NB4 (cell line): ENCODE measurements at regions not wholly inside any gene's neighbourhood (a gene's known extent, or its start where the extent isn't known, plus 50 kb on each side); places are given as distances from the start of the nearest gene placed in this dataset.
"Not testable (repeated sequence)": the region's sequence is repeated elsewhere in the genome, so short reads cannot be mapped to it uniquely, and the experiment has no call there.

ENCODE experiments used
- DNase-seq: peaks from one replicate; pipeline ENCODE4 v3.0.0; 2010; ENCODE audit warnings: low read depth
- H3K4me3 ChIP-seq: one replicate; pipeline ENCODE4 v1.5.1; 2011; ENCODE audit warnings: mild to moderate bottlenecking, low read depth, low read length, moderate library complexity
- MYC ChIP-seq: IDR thresholded peaks from 2 replicates; pipeline ENCODE4 v1.6.1; 2011; ENCODE audit warnings: low read depth, low read length
- POLR2A ChIP-seq: IDR thresholded peaks from 2 replicates; pipeline ENCODE4 v1.6.1; 2011; ENCODE audit warnings: mild to moderate bottlenecking; ENCODE audit not compliant: insufficient read length; ENCODE audit errors: extremely low read depth
- TF ChIP-seq, protein P1 (sequence below): IDR thresholded peaks from 2 replicates; pipeline ENCODE4 v1.6.1; 2011; ENCODE audit warnings: low read depth, low read length
- TF ChIP-seq, protein P2 (sequence below): IDR thresholded peaks from one replicate; pipeline ENCODE4 v1.5.1; 2012; ENCODE audit warnings: low read depth, low read length

DNA sequence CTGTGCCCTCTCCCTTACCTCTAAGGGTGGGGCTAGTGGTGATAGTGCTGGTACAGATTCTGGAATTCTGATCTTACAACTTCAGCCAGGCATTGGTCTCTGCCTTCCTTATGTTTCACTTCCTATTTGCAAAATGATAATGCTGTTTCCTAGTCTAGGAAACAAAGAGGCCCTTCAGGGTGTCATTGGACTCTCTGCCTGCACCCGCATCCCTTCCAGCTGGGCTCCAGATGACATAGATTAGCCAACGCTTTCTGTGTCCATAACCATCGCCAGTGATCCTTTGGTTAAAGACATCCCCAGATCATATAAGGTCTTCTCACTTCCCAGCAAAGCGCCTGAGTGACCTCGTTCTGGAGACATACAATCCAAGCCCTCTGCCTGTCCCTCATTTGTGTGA is 180.7 kb downstream of the ERCC6L2 start:
- TF ChIP-seq, protein P1, sequence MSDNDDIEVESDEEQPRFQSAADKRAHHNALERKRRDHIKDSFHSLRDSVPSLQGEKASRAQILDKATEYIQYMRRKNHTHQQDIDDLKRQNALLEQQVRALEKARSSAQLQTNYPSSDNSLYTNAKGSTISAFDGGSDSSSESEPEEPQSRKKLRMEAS: no peak
- TF ChIP-seq MYC (no peak), POLR2A (no peak)
- TF ChIP-seq, protein P2, sequence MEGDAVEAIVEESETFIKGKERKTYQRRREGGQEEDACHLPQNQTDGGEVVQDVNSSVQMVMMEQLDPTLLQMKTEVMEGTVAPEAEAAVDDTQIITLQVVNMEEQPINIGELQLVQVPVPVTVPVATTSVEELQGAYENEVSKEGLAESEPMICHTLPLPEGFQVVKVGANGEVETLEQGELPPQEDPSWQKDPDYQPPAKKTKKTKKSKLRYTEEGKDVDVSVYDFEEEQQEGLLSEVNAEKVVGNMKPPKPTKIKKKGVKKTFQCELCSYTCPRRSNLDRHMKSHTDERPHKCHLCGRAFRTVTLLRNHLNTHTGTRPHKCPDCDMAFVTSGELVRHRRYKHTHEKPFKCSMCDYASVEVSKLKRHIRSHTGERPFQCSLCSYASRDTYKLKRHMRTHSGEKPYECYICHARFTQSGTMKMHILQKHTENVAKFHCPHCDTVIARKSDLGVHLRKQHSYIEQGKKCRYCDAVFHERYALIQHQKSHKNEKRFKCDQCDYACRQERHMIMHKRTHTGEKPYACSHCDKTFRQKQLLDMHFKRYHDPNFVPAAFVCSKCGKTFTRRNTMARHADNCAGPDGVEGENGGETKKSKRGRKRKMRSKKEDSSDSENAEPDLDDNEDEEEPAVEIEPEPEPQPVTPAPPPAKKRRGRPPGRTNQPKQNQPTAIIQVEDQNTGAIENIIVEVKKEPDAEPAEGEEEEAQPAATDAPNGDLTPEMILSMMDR: no peak
- DNase-seq: no peak
- no peak overlapping the region for H3K4me3 ChIP-seq

DNA sequence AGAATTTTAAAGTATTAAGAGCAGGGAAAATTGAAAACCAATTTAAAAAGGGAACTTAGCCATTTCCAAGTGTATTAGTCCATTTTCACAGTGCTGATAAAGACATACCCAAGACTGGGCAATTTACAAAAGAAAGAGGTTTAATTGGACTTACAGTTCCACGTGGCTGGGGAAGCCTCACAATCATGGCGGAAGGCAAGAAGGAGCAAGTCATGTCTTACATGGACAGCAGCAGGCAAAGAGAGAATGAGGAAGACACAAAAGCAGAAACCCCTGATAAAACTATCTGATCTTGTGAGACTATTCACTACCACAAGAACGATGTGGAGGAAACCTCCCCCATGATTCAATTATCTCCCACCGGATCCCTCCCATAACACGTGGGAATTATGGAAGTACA is 178.8 kb downstream of the ERCC6L2 start:
- H3K4me3 ChIP-seq, DNase-seq: not testable (repeated sequence)

DNA sequence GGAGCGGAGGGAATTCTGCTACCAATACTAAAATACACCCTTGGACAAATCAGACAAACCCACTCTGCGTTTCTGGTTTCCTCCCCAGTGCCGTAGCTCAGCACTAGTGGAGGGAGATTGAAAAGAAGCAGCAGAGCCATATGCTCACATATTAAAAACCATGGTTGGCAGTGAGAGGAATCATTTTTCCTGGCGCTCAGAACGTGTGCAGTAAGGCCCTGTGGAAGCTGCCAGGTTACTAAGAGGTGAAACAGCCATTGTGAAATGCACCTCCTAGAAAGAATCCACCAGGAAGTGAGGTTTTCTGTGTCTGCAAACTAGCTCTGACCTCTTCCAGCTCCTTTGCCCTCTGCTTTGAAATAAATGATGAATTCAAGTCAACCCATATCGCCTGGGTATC is 177.2 kb downstream of the ERCC6L2 start:
- H3K4me3 ChIP-seq: no peak overlapping the region
- no peak for DNase-seq
- TF ChIP-seq, protein P2: no peak
- TF ChIP-seq MYC (no peak), POLR2A (no peak)
- TF ChIP-seq, protein P1: no peak

DNA sequence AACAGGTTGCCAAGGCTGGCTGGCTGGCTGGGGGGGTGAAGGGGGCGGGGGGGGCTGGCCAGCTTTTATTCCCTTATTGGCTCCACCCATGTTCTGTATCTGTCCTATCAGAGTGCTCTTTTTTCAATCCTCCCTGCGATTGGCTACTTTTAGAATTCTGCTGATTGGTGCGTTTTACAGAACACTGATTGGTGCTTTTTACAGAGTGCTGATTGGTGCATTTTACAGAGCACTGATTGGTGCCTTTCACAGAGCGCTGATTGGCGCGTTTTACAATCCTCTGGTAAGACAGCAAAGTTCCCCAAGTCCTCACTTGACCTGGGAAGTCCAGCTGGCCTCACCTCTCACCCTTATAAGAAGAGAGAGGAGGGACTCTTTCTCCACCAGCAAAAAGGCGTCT is 175.9 kb downstream of the ERCC6L2 start:
- TF ChIP-seq, protein P1: no peak
- TF ChIP-seq, protein P2: no peak
- TF ChIP-seq POLR2A (no peak), MYC (no peak)
- no peak for DNase-seq
- H3K4me3 ChIP-seq: no peak overlapping the region

DNA sequence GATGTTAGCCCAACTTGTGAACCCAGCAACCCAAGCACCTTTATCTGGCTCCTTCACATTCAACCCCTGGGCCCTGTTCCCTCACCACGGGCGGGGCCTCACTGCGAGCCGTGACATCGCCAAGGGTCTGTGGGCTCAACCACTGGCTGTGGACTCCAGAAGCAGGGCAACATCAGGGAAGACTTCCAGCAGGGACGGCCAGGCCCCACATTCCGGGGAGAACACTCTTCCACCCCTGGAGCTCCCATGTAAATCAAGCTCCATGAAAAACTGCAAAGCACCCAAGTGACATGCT is 175.3 kb downstream of the ERCC6L2 start:
- no peak overlapping the region for H3K4me3 ChIP-seq
- no peak for TF ChIP-seq MYC
- no peak for TF ChIP-seq POLR2A
- TF ChIP-seq, protein P2: no peak
- TF ChIP-seq, protein P1: no peak
- no peak for DNase-seq

DNA sequence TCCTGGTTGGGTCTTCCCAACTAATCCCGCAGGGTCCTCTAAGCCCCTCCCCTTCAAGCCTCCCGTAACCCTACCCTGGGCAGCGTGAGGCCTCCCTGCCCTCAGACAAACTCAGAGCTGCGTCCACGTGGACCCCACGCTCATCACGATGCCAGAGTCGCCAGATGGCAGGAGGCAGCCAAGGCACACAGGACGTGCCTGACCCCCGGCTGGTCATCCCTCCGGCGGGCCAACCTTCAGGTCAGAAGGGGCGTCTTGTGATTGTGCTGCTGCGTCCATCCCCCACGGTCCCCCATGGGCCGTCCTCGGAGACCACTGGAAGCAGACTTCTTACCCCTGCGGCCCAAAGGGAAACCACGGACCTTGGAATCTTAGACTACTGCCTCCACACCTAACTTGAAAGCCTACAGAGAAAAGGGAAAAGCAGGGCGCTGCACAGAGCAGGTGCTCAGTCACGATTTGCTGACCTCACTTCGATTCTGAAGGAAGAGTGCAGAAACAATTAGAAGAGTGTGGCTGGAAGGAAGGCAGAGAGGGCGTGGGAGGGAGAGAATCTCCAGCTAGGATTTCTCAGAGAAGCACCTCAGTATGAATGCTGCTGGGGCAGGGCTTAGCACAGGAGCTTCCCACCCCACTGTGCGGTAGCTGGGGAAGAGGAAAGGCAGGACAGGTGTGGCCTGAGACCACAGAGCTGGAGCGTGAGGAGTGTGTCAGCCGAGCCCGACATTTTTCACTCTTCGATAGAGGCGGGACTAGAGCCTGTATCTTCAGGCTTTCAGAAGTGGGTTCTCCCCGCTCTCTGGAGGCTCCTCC is 174.8 kb downstream of the ERCC6L2 start:
- DNase-seq: no peak
- H3K4me3 ChIP-seq: no peak overlapping the region
- TF ChIP-seq POLR2A (no peak), MYC (no peak)
- TF ChIP-seq, protein P2: no peak
- TF ChIP-seq, protein P1: no peak
